Esophagus muscularis mucosa (tissue), 3 donors: ENCODE measurements at regions not wholly inside any gene's neighbourhood (a gene's known extent, or its start where the extent isn't known, plus 50 kb on each side); places are given as distances from the start of the nearest gene placed in this dataset.

Source experiments
- POLR2A ChIP-seq: fragments of 450-650 bp; IDR thresholded peaks from one replicate; pipeline ENCODE4 v1.6.1; 2017; ENCODE audit warnings: antibody characterized with exemption, moderate library complexity, mild to moderate bottlenecking, low read depth
- POLR2AphosphoS5 ChIP-seq, 2 donors: sonication (generic); formaldehyde crosslinking; IDR thresholded peaks; one replicate each; pipeline ENCODE4 v1.6.1; 2017; ENCODE audit warnings: antibody characterized with exemption in 2 of 2
- TF ChIP-seq, protein P1 (sequence below), 3 experiments: fragments of 200-600 bp in 2 of 3; fragments of 450-650 bp in 1 of 3; sonication (generic) in 2 of 3; IDR thresholded peaks; one replicate each; pipeline ENCODE4 v1.5.1; 2017 to 2019; ENCODE audit warnings: antibody characterized with exemption in 3 of 3, mild to moderate bottlenecking in 2 of 3, moderate library complexity in 1 of 3

GRCh38 chr4:111393781-111394180, 751.5 kb upstream of the FAM241A start:
- TF ChIP-seq POLR2A, result no peak
- TF ChIP-seq, protein P1, sequence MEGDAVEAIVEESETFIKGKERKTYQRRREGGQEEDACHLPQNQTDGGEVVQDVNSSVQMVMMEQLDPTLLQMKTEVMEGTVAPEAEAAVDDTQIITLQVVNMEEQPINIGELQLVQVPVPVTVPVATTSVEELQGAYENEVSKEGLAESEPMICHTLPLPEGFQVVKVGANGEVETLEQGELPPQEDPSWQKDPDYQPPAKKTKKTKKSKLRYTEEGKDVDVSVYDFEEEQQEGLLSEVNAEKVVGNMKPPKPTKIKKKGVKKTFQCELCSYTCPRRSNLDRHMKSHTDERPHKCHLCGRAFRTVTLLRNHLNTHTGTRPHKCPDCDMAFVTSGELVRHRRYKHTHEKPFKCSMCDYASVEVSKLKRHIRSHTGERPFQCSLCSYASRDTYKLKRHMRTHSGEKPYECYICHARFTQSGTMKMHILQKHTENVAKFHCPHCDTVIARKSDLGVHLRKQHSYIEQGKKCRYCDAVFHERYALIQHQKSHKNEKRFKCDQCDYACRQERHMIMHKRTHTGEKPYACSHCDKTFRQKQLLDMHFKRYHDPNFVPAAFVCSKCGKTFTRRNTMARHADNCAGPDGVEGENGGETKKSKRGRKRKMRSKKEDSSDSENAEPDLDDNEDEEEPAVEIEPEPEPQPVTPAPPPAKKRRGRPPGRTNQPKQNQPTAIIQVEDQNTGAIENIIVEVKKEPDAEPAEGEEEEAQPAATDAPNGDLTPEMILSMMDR (IDR thresholded peaks at IDR 0.05), result no peak
- TF ChIP-seq POLR2AphosphoS5 (IDR thresholded peaks at IDR 0.05), result no peak
